Activated CD4-positive, alpha-beta memory T cell treated with anti-CD3 and anti-CD28 coated beads for 36 hours (primary cell): ENCODE measurements at regions not wholly inside any gene's neighbourhood (a gene's known extent, or its start where the extent isn't known, plus 50 kb on each side); places are given as distances from the start of the nearest gene placed in this dataset.
A peak's percentile ranks its signal among the peaks of the same experiment; 100 is the strongest.
"Not testable (repeated sequence)": the region's sequence is repeated elsewhere in the genome, so short reads cannot be mapped to it uniquely, and the experiment has no call there.

Experiments
- CTCF ChIA-PET: fragments of 350-600 bp; sonication (Branson Sonifier 250); formaldehyde crosslinking; loops from one replicate; lab custom pipeline; 2021; ENCODE audit warnings: antibody characterized with exemption, inconsistent platforms; lab: Charles Lee
- POLR2A ChIA-PET: fragments of 350-600 bp; sonication (Branson Sonifier 250); formaldehyde crosslinking; loops from one replicate; lab custom pipeline; 2021; ENCODE audit warnings: antibody characterized with exemption; lab: Charles Lee
- DNase-seq: peaks from one replicate; pipeline ENCODE4 v3.0.0-alpha.2; 2020
- H3K27ac Mint-ChIP-seq: one replicate; pipeline ENCODE4 v1.8.0; 2021; ENCODE audit warnings: mixed read lengths
- H3K27me3 Mint-ChIP-seq: one replicate; pipeline ENCODE4 v1.8.0; 2021; ENCODE audit warnings: mixed read lengths
- H3K36me3 Mint-ChIP-seq: one replicate; pipeline ENCODE4 v1.8.0; 2021; ENCODE audit warnings: mixed read lengths
- H3K4me1 Mint-ChIP-seq: one replicate; pipeline ENCODE4 v1.8.0; 2021; ENCODE audit warnings: low read depth, mixed read lengths
- H3K4me3 Mint-ChIP-seq: one replicate; pipeline ENCODE4 v1.8.0; 2021; ENCODE audit warnings: mild to moderate bottlenecking, mixed read lengths
- H3K9me3 Mint-ChIP-seq: one replicate; pipeline ENCODE4 v1.8.0; 2021; ENCODE audit warnings: mixed read lengths
- intact Hi-C: fragments of 100-400 bp; cut with micrococcal nuclease; formaldehyde crosslinking; loops from one replicate; pipeline ENCODE4 v1.15.1; 2023

- no peaks in the 10 kb centered on the region for H3K36me3 Mint-ChIP-seq
- POLR2A ChIA-PET = no interaction called here
- H3K4me3 Mint-ChIP-seq = peak overlapping the region; percentile 36
- no peaks in the 10 kb centered on the region for H3K27me3 Mint-ChIP-seq
- H3K4me1 Mint-ChIP-seq = peaks cover 41% of the 10 kb centered on the region
- peak overlapping the region; percentile 75 for H3K27ac Mint-ChIP-seq
- DNase-seq = peak; percentile 26
- CTCF ChIA-PET = interaction anchor here (0.7 to 2.4 kb wide), 7 partner anchors 10 to 911 kb away, joined by 3 to 9 read pairs (median 4); no protein-coding TSS in a partner anchor
- intact Hi-C loops = loop anchor here (1.0 to 5.0 kb wide), 9 partner anchors 13 to 662 kb away; partner anchors contain the start of gene PSAT1
- H3K9me3 Mint-ChIP-seq = no peaks in the 10 kb centered on the region
Measured at GRCh38 chr9:78118742-78119473, 87.3 kb upstream of the GNAQ start.

- CTCF ChIA-PET = interaction anchor here (0.9 to 4.2 kb wide), 10 partner anchors 13 to 639 kb away, joined by 3 to 12 read pairs (median 3); no protein-coding TSS in a partner anchor
- DNase-seq = no peak
- intact Hi-C loops = loop anchor here (5.0 kb wide), 1 partner anchor 182 kb away; the partner anchor contains the start of gene PSAT1
- Mint-ChIP-seq H3K27ac (no peak overlapping the region), H3K4me1 (peaks cover 46% of the 10 kb centered on the region), H3K27me3 (no peaks in the 10 kb centered on the region), H3K4me3 (no peak overlapping the region), H3K9me3 (no peaks in the 10 kb centered on the region), H3K36me3 (no peaks in the 10 kb centered on the region)
- POLR2A ChIA-PET = no interaction called here
Measured at GRCh38 chr9:78115073-78115472, 83.5 kb upstream of the GNAQ start.

GRCh38 chr9:78114581-78114980 is 83.0 kb upstream of the GNAQ start:
- Mint-ChIP-seq H3K27me3 (no peaks in the 10 kb centered on the region), H3K9me3 (no peaks in the 10 kb centered on the region), H3K4me3 (no peak overlapping the region), H3K4me1 (peaks cover 42% of the 10 kb centered on the region), H3K27ac (no peak overlapping the region), H3K36me3 (no peaks in the 10 kb centered on the region)
- ChIA-PET CTCF (interaction anchor here (0.9 to 4.2 kb wide), 9 partner anchors 12 to 638 kb away, joined by 3 to 12 read pairs (median 3); no protein-coding TSS in a partner anchor), POLR2A (no interaction called here)
- intact Hi-C loops = no loop called here
- no peak for DNase-seq

GRCh38 chr9:78112406-78112805 is 80.8 kb upstream of the GNAQ start:
- Mint-ChIP-seq H3K4me1 (peaks cover 24% of the 10 kb centered on the region), H3K36me3 (no peaks in the 10 kb centered on the region), H3K4me3 (no peak overlapping the region), H3K27me3 (no peaks in the 10 kb centered on the region), H3K27ac (no peak overlapping the region), H3K9me3 (peaks cover 3% of the 10 kb centered on the region)
- POLR2A ChIA-PET = no interaction called here
- DNase-seq = no peak
- CTCF ChIA-PET = interaction anchor here (1.2 kb wide), 1 partner anchor 9 kb away, joined by 3 read pairs; no protein-coding TSS in a partner anchor
- intact Hi-C loops = no loop called here

- Mint-ChIP-seq H3K27ac (no peak overlapping the region), H3K4me1 (peaks cover 23% of the 10 kb centered on the region), H3K4me3 (no peak overlapping the region), H3K9me3 (peaks cover 7% of the 10 kb centered on the region), H3K36me3 (peaks cover 2% of the 10 kb centered on the region), H3K27me3 (no peaks in the 10 kb centered on the region)
- CTCF ChIA-PET = interaction anchor here (0.6 to 1.2 kb wide), 2 partner anchors 9 to 383 kb away, joined by 3 read pairs; no protein-coding TSS in a partner anchor
- intact Hi-C loops = no loop called here
- DNase-seq = no peak
- POLR2A ChIA-PET = no interaction called here
Measured at GRCh38 chr9:78112004-78112403, 80.4 kb upstream of the GNAQ start.

GRCh38 chr9:78109075-78109474 is 77.5 kb upstream of the GNAQ start:
- Mint-ChIP-seq H3K4me1 (peaks cover 28% of the 10 kb centered on the region), H3K27me3 (no peaks in the 10 kb centered on the region), H3K4me3 (no peak overlapping the region), H3K36me3 (peaks cover 8% of the 10 kb centered on the region), H3K9me3 (peaks cover 17% of the 10 kb centered on the region), H3K27ac (no peak overlapping the region)
- ChIA-PET POLR2A (no interaction called here), CTCF (no interaction called here)
- intact Hi-C loops = no loop called here
- DNase-seq = no peak

GRCh38 chr9:78106586-78106985 is 75.0 kb upstream of the GNAQ start:
- H3K9me3 Mint-ChIP-seq = peaks cover 17% of the 10 kb centered on the region
- peak; percentile 51 for DNase-seq
- H3K36me3 Mint-ChIP-seq, H3K27ac Mint-ChIP-seq, H3K4me3 Mint-ChIP-seq, H3K27me3 Mint-ChIP-seq, intact Hi-C loops: not testable (repeated sequence)
- POLR2A ChIA-PET = interaction anchor here (0.7 kb wide), 1 partner anchor 1665 kb away, joined by 3 read pairs; no protein-coding TSS in a partner anchor
- CTCF ChIA-PET = interaction anchor here (1.3 kb wide), 1 partner anchor 15 kb away, joined by 3 read pairs; no protein-coding TSS in a partner anchor
- H3K4me1 Mint-ChIP-seq = peaks cover 15% of the 10 kb centered on the region

- Mint-ChIP-seq H3K4me3 (no peak overlapping the region), H3K4me1 (peaks cover 15% of the 10 kb centered on the region), H3K27me3 (no peaks in the 10 kb centered on the region), H3K9me3 (peaks cover 24% of the 10 kb centered on the region), H3K27ac (no peak overlapping the region), H3K36me3 (peaks cover 8% of the 10 kb centered on the region)
- intact Hi-C loops = no loop called here
- CTCF ChIA-PET = no interaction called here
- peak; percentile 67 for DNase-seq
- POLR2A ChIA-PET = no interaction called here
Measured at GRCh38 chr9:78103971-78104433, 72.4 kb upstream of the GNAQ start.

GRCh38 chr9:78101247-78101646 is 69.6 kb upstream of the GNAQ start:
- no peaks in the 10 kb centered on the region for H3K27me3 Mint-ChIP-seq
- peaks cover 15% of the 10 kb centered on the region for H3K4me1 Mint-ChIP-seq
- no peak overlapping the region for H3K4me3 Mint-ChIP-seq
- DNase-seq = no peak
- CTCF ChIA-PET = no interaction called here
- H3K36me3 Mint-ChIP-seq = peaks cover 2% of the 10 kb centered on the region
- H3K27ac Mint-ChIP-seq = no peak overlapping the region
- POLR2A ChIA-PET = interaction anchor here (0.7 kb wide), 1 partner anchor 104 kb away, joined by 4 read pairs; no protein-coding TSS in a partner anchor
- intact Hi-C loops = no loop called here
- H3K9me3 Mint-ChIP-seq = peaks cover 12% of the 10 kb centered on the region

GRCh38 chr9:78097541-78097940 is 65.9 kb upstream of the GNAQ start:
- POLR2A ChIA-PET = no interaction called here
- intact Hi-C loops = no loop called here
- no peak overlapping the region for H3K27ac Mint-ChIP-seq

GRCh38 chr9:78091731-78092130 is 60.1 kb upstream of the GNAQ start:
- no peak overlapping the region for H3K27ac Mint-ChIP-seq
- intact Hi-C loops = no loop called here
- no peaks in the 10 kb centered on the region for H3K36me3 Mint-ChIP-seq
- CTCF ChIA-PET = no interaction called here
- H3K4me3 Mint-ChIP-seq = no peak overlapping the region
- POLR2A ChIA-PET = no interaction called here
- DNase-seq = no peak
- H3K4me1 Mint-ChIP-seq = no peaks in the 10 kb centered on the region
- no peaks in the 10 kb centered on the region for H3K27me3 Mint-ChIP-seq
- peaks cover 8% of the 10 kb centered on the region for H3K9me3 Mint-ChIP-seq

More at GRCh38 chr9:78097541-78097940, 65.9 kb upstream of the GNAQ start:
- H3K4me1 Mint-ChIP-seq = peaks cover 8% of the 10 kb centered on the region
- CTCF ChIA-PET = no interaction called here
- H3K4me3 Mint-ChIP-seq = no peak overlapping the region
- DNase-seq = no peak
- H3K27me3 Mint-ChIP-seq = no peaks in the 10 kb centered on the region
- peaks cover 7% of the 10 kb centered on the region for H3K9me3 Mint-ChIP-seq
- no peaks in the 10 kb centered on the region for H3K36me3 Mint-ChIP-seq

- POLR2A ChIA-PET = no interaction called here
- CTCF ChIA-PET = no interaction called here
- H3K27me3 Mint-ChIP-seq = no peaks in the 10 kb centered on the region
Measured at GRCh38 chr9:78089111-78089510, 57.5 kb upstream of the GNAQ start.

More at GRCh38 chr9:78089111-78089510, 57.5 kb upstream of the GNAQ start:
- Mint-ChIP-seq H3K4me1 (no peaks in the 10 kb centered on the region), H3K9me3 (peaks cover 8% of the 10 kb centered on the region), H3K36me3 (no peaks in the 10 kb centered on the region), H3K4me3 (no peak overlapping the region), H3K27ac (no peak overlapping the region)
- no peak for DNase-seq
- intact Hi-C loops = no loop called here
